ELR (cell line): ENCODE measurements at regions not wholly inside any gene's neighbourhood (a gene's known extent, or its start where the extent isn't known, plus 50 kb on each side); places are given as distances from the start of the nearest gene placed in this dataset.
"Not testable (repeated sequence)": the region's sequence is repeated elsewhere in the genome, so short reads cannot be mapped to it uniquely, and the experiment has no call there.

Experiments used
- DNase-seq: peaks from one replicate; pipeline ENCODE4 v3.0.0-alpha.2; 2015; ENCODE audit warnings: low read depth

DNA sequence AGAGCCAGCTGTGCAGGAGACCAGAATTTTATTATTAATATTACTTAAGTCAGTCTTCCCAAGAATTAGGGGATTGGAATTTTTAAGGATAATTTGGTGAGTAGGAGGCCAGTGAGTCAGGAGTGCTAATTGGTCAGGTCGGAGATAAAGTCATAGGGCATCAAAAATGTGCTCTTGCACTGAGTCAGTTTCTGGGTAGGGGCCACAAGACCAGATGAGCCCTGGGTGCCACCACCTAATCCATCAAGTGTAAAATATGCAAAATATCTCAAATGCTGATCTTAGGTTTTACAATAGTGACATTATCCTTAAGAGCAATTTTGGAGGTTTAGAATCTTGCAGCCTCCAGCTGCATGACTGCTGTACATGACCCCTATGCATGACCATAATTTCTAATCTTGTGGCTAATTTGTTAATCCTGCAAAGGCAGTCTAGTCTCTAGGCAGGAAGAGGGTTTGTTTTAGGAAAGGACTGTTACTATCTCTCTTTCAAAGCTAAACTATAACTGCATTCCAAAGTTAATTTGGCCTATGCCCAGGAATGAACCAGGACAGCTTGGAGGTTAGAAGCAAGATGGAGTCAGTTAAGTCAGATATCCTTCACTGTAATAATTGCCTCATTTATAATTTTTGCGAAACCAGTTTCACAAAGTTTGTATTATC, 215.9 kb downstream of the RNF152 start:
- DNase-seq, result no peak

DNA sequence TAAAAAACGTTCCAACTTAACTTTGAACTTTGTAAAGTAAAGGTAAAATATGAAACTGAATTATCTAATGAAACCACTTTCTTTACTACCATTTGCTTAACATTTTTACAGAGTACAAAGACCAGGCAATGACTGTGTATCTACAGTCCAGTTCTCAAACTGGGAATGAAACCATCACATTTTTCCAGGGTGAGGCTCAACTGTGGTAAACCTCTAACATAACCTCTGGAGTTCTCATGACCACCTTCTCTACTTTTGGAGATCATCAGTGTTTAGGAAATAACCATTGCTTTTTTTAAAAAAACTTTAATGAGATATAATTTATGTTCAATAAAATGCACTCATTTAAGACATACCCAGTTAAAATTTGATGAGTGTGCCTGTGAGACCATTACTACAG, 223.5 kb downstream of the RNF152 start:
- peak; percentile 17 for DNase-seq

DNA sequence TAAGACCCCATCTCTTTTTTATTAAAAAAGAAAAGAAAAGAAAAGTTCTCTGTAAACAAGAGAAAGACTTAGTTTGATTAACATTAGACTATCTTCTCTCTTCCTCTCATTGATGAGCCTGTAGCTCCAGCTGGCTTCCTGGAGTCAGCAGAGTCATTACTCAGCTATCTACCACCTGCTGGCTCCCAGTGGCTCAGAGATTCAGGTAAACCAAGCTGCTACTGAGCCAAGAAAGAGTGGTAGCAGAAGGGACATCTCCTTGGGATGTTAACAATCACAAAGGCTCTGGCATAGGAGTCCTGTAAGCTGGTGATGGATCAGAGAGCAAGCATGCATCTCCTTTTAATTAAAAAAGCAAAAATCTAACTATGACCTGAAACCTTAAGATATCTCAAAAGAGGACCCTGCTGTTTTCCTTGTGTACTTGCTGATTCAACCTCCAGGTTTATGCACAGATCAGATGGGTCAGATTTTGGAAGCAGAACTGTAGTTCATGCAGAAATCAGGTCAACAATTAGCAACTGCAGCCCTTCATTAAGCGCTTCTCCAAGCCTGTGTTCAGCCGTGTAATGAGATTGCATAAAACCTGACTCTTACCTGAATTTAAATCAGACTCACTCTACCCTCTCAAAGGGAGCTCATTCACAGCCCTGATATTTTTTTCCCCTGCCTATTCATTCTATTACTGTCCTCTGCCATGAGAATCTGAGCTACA, 225.8 kb downstream of the RNF152 start:
- DNase-seq, result no peak

DNA sequence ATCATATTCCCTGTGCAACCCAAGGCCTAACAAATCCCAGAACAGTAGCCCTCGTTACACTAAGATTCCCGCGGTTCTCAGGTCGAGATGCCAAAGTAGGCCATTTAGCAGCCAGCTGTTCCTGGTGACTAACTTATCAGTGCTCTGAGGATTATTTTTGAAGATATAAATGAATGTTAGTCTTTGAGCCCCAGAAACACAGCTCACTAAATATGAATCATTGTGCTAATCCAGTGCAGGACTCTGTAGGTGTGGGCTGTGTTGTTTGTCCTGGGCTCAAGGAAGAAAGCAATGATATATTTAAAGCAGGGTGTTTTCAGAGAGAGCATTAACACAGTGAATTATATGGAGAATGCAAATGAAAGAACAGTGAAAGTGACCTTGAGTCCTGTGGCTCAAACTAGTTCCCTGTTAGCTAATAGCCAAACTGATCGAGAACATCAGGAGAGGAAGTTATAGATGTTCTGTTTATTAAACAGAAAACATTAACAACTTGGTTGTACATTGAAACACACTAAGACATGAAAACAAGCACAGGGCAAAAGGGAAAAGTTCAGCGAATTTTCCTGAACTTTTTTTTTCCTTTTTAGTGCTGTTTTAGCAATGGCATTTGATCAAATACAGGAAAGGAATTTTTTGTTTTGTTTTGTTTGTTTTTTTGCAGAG, 228.3 kb downstream of the RNF152 start:
- DNase-seq, result no peak

DNA sequence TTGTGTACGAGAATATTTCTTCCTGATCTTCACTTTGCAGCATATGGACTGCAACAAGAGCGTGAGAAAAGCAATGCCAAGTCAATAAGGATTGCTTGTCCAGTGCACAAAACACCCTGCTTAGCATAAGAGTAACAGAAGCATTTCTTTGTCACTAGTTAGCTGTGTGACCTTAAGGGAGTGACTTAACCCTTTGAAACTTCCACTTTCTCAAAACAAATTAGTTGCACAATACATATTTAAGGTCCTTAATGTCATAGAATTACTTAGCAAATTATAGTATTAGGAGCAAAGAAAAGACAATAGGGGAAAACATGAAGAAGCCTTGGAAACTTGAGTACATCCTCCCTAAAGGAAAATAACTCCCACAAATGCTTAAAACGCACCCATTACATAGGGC, 230.1 kb downstream of the RNF152 start:
- DNase-seq, result no peak

DNA sequence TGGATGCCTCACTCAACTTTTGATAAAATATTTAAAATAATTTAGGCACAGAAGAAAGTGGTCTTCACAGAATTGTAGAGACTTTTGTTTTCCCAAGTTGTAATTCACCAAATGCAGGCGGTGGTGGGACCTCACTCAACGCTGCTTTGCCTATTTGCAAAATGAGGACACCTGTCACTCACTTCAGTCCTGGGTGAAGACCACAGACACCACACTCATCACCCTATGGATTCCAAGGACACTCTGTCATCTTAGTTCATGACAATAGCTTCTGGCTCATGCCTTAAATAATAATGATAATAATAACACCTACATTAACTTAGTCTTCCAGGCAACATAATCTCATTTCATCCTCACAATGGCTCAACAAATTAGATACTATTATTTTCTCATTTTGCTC, 234.4 kb downstream of the RNF152 start:
- DNase-seq, result no peak

DNA sequence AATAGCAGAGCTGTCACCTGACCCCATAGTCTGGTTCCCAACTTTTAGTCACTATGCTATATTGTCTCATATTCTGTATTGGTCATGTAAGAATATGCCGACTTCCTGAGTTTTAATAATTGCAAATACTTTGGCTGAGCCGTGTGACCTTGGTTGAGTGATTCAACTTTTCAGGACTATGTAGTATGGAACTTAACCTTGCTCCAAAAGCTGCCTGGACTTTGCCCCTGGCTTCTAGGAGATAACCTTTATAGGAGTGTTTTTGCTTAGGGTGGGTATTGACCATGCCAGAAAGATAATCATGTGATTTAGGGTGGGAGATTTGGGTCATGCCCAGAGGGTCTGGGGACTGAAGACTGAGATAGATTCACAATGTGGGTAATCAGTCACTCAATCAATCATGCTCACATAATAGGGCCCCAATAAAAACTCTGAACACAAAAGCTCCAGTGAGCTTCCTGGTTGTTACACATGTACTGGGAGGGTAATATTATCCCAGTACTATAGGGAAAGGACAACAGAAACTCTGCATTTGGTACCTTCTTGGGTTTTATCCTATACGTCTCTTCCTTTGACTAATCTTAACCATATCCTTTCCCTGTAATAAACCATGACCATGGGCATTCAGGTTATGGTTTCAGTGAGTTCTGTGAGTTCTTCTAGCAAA, 235.6 kb downstream of the RNF152 start:
- DNase-seq, result no peak

DNA sequence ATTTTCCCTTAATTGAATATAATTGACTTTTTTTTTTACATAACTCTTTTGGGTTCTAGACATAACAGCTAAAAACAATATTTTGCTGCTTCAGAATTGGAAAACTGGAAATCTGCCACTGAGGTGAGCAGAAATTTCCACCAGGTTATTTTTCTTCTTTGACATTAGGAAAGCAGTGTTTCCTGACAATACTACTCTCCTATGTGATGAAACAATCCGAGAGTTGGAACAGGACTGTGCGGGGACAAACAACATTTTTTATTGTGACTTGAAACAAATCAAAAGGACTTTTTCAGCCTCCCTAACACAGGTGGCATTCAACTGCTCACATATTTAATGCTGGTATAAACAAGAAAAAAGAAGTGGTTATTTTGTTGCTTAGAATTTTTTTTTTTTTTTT, 237.2 kb downstream of the RNF152 start:
- DNase-seq, result no peak

DNA sequence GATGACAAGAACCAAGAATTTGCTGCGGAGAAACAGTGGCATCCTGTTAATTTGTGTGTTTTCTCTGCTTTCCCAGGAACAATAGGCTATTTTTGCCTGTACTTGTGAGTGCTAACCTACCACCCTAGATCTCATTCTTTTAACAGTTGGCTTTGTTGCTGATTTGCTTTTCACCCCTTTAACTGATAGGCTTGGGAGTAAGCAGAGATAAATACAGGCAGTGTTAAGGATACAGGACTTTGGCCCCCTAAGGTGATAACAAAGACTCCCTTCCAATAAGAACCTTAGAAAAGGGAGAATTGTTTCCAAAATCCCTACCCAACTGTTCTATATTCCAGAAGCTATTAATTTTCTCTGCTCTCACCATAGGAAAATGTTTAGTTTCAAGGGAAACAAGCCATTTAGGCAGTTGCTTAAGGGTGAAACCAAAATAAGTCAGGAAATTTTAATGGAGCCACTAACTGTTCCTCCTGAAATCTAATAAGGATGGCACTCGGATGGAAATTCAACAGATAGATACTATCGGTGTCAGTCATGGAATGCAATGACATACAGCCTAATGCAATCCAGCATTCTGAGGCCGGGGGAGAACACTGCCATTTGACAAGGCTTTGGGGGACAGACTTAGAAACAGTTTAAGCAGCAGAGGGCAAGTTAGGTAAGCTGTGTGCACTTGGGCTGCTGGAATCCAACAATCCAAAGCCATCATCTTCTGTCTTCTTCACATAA, 238.8 kb downstream of the RNF152 start:
- DNase-seq, result no peak

DNA sequence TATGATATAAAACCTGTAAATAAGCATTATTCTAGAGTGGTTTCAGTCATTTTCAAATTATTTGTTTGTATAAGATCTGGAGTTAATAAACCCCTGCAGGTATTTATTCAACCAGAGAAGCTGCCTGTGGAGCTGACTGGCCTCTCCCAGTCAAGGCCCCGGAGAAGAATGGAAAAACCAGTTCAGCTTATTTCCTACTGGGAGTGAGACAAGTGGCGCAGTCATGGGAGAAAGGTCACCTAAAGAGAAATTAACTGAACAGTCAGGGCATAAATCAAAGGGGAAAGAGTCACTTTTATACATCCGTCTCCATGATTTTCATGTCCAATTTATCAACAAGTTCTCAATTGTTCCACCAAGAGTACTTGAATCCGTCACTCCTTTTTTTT, 240.9 kb downstream of the RNF152 start:
- DNase-seq, result no peak

DNA sequence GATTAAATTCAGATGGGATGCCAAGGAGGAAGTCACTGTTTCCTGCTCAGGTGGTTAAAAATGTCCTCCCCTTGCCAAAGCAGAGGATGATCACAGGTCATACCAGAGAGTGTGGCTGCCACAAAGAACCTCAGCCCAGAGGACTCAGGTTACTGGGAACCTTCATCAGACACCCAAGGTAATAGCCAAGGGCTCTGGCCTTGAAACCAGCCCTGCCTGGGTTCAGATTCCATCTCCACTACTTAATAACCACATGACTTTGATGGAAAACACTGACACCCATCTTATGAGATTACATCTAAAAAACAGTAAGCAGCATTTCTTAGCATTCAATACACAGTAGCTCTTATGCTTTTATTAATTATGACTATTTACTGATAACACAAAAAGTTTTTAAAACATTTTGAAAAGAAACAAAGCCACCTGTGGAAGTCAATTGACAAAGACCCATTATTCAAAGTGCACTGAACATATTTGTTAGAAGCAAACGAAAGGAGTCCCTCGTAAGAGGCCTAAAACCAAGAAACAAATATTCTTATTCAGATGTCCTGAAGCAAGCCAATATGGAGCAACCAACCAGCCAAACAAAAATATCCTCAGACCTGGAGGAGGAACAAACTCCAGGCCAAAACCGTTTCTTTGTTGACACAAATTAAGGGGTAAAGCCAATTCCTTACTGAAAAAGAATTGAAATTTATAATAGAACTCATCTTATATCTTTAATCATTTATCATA, 241.5 kb downstream of the RNF152 start:
- no peak for DNase-seq

DNA sequence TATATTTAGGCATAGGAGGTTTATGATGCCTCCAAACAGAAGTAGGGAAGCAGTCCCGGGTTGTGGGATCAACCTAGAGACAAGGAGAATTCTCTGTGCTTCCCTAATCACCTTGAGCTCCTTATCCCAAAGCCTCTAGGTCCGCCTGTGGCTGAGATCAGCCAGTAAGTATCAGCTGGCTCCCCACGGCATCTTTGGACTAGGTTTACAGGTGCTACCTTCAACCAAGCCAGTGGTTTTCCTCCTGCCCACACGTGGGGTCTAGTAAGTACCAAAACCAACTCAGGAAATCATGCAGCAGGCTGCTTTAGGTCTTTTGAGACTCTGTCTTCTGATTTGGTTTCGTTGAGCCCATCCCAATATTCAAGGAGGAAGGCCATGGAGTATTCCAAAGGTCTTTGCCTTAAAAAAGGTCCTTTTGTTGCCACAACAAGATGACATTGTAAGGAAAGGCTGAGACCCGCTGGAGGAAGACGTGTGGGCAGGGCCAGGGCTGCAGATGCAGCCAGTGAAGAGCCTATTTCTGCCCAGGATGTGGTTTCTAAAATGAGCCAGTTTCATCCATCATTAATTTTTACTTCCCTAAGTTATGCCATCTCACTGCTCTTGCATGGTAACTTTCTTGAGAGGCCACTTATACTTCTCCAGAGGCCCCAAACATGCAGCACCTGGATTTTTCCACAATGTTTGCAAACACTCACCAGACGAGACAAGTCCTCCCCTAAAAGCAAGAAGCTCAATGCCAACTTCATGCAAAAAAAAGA, 248.7 kb downstream of the RNF152 start:
- no peak for DNase-seq

DNA sequence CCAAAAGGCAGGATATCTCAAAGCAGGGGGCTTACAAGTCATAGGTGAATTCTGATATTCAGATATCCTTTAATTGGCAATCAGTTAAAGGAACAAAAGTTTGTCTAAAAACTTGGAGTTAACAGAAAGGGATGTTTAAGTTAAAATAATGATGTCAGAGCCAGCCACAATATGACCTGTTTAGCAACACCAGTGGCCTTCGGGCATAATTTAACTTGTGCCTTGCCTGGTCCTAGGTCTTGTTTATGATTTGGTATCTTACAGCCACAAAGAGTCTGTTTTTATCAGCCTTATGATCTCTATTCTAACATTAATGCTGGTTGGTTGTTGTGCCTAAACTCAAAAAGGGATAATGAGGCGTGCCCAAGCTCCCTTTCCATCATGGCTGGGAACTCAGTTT, 252.9 kb downstream of the RNF152 start:
- DNase-seq, result no peak

DNA sequence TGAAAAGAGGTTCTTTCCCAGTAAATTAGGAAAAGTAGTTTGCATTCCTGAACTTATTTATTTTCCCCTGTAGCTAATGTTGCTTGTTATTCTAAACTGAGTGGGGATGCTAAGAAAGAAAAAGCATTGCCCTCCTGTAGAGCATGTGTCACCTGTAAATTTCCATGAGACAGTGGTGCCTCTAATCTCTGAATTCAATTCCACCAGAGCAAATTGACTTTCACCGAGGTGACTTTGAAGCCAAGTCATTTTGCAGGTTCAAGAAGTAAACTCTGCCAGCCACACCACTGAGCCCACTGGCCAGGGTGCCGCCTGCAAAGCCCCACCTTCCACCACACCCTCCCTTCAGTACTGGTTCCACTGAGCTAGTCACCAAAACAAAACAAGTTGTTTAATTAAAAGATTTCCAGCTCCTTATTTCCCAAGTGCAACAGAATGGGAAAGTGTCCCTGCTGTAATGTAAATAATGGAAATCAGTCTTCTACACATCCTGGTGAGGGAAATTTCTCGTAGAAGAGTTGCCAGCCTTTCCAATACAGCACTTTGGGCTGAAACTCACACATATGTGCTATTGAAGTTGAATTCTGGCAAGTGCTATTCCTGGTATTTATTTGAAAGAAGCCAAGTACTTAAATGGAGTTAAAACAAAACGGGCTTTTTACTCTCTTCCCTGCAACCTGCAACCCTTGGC, 254.8 kb downstream of the RNF152 start:
- no peak for DNase-seq

DNA sequence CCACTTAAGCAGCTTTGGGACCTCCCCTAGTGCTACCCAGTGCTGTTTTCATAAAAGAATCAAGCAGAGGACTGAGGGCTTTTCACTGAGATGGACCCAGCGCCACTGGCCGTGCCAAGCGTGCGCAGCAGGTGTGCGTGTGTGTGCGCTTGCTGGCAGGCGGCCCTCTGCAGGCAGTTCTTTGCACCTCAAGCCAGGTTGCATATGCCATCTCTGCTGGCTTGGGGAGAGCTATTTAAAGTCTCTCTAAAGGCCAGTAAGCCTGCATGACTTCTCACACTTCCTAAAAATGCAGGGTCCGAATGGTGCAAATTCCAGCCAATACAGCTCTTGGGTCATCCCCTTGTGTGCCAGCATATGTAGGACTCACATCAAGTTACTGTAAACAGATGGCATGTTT, 255.5 kb downstream of the RNF152 start:
- no peak for DNase-seq

DNA sequence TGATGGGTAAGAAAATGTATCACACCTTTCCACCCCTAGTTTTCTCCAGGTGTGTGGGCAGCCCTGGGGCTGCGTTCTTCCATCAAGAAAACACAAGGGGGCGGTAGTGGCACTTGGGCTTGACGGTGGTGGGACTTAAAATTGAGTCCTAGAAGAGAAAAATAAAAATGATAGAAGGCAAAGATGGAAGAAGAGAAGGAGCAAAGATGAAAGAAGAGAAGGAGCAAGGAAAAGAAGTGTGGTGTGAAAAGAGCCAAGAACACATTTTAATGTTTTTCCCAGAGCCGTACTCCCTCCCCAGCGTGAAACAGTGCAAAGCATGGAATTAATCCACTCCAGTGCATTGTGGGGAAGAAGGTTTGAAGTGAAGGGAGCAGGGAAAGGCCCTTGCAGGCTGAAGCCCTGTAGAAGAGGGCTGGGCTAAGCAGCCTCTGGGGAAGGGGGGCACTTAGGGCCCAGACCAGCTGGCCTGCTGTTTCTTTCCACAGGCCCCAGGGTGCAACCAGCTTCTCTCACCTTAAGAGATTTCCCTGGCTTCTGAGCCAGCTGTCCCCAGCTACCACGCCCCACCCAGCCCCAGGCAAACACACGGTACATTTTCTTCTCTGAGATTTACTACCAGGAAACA, 256.8 kb downstream of the RNF152 start:
- peak; percentile 68 for DNase-seq

DNA sequence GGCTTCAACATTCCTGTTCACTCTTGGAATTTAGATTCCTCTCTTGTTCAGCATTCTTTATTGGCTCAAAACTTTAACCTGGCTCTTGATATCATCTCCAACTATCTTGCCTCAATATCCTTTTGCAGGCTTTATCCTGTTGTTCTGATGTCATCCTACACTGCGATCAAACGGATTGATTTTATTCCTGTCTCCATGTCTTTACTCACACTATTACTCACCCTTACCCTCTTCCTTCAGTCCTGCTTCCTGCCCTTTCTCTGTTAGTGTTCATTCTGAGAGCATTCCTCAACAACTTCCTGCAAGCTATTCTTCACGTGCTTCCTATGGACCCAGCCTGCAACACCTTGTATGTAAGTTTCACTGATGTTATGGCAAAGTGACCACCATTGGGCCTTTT, 264.7 kb downstream of the RNF152 start:
- peak; percentile 82 for DNase-seq

DNA sequence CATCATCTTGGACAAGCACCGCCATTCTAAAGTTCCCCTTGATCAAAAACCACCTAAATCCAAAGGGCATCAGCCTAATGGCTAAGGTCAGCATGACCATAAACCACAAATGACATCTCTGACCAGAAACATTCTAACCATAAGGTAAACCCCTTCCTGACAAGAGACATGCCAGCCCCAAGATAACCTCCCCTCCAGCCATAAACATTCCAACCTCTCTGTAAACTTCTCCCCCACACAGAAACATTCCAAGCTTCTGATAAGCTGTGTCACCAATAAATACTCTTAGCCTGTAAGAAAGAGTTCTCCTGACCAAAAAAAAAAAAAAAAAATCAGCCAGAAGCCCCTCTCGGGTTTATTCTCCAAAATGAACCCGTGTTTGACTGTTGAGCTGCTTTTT, 268.2 kb downstream of the RNF152 start:
- DNase-seq, result not testable (repeated sequence)

DNA sequence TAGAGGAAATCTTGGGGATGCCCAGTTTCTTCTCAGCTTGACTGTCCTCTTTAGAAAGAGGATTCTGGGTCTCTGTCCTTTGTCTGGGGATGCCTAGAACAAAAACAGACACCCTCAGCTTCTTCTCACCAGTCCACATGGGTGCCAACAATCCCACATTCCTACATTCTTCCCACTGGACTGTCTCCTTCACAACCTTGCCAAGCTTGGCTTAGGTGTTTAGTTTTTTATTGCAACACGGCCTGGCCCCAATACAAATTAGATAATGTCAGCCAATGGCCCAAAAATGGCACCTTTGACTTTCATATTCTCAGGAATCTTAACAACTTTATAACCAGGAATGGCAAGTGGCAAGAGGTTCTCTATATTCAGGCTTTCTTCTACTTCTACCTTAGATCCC, 273.0 kb downstream of the RNF152 start:
- DNase-seq, result no peak

DNA sequence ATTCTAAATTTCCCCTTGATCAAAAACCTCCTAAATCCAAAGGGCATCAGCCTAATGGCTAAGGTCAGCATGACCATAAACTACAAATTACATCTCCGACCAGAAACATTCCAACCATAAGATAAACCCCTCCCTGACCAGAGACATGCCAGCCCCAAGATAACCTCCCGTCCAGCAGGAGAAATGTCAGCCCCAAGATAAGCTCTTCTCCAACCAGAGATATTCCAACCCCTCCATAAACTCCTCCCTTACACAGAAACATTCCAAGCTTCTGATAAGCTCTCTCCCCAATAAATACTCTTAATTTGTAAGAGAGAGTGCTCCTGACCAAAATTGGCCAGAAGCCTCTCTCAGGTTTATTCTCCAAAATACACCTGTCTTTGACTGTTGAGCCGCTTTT, 274.0 kb downstream of the RNF152 start:
- no peak for DNase-seq
